BE2C (cell line): ENCODE measurements at regions not wholly inside any gene's neighbourhood (a gene's known extent, or its start where the extent isn't known, plus 50 kb on each side); places are given as distances from the start of the nearest gene placed in this dataset.

Source experiments
- DNase-seq: peaks from one replicate; pipeline ENCODE4 v3.0.0-alpha.2; 2020
- H3K27me3 ChIP-seq: fragments of 250-450 bp; sonication (Bioruptor Pico); 2 replicates; pipeline ENCODE4 v1.5.1; 2020; ENCODE audit warnings: mild to moderate bottlenecking
- H3K36me3 ChIP-seq: fragments of 250-450 bp; sonication (Bioruptor Pico); 2 replicates; pipeline ENCODE4 v1.5.1; 2020; ENCODE audit warnings: mild to moderate bottlenecking
- H3K4me1 ChIP-seq: fragments of 250-450 bp; sonication (Bioruptor Pico); 2 replicates; pipeline ENCODE4 v1.5.1; 2020
- H3K4me3 ChIP-seq: 2 replicates; pipeline ENCODE4 v1.5.1; 2011; ENCODE audit warnings: low read depth, low read length
- H3K9me3 ChIP-seq: fragments of 250-450 bp; sonication (Bioruptor Pico); 2 replicates; pipeline ENCODE4 v1.5.1; 2020
- CTCF ChIP-seq: IDR thresholded peaks from 2 replicates; pipeline ENCODE4 v1.5.1; 2012; ENCODE audit warnings: mild to moderate bottlenecking, low read depth, low read length

GRCh38 chr13:99027661-99028425 lies 50.0 kb upstream of the DOCK9 start:
- H3K4me3 ChIP-seq = no peak overlapping the region
- TF ChIP-seq CTCF = no peak
- no peaks in the 10 kb centered on the region for H3K9me3 ChIP-seq
- H3K4me1 ChIP-seq = no peaks in the 10 kb centered on the region
- DNase-seq = no peak
- peaks cover 6% of the 10 kb centered on the region for H3K27me3 ChIP-seq
- no peaks in the 10 kb centered on the region for H3K36me3 ChIP-seq

GRCh38 chr13:99028890-99029289 lies 51.0 kb upstream of the DOCK9 start:
- Histone ChIP-seq H3K9me3 (no peaks in the 10 kb centered on the region), H3K4me3 (no peak overlapping the region), H3K36me3 (no peaks in the 10 kb centered on the region), H3K27me3 (peaks cover 6% of the 10 kb centered on the region), H3K4me1 (no peaks in the 10 kb centered on the region)
- peak; percentile 78 for TF ChIP-seq CTCF
- DNase-seq = peak; percentile 45

GRCh38 chr13:99029576-99029975 lies 51.7 kb upstream of the DOCK9 start:
- Histone ChIP-seq H3K4me1 (no peaks in the 10 kb centered on the region), H3K27me3 (peaks cover 6% of the 10 kb centered on the region), H3K4me3 (no peak overlapping the region), H3K9me3 (no peaks in the 10 kb centered on the region), H3K36me3 (no peaks in the 10 kb centered on the region)
- DNase-seq = no peak
- TF ChIP-seq CTCF = no peak

- no peak for DNase-seq
- no peaks in the 10 kb centered on the region for H3K4me1 ChIP-seq
- H3K36me3 ChIP-seq = no peaks in the 10 kb centered on the region
- H3K4me3 ChIP-seq = no peak overlapping the region
- TF ChIP-seq CTCF = no peak
- H3K9me3 ChIP-seq = no peaks in the 10 kb centered on the region
- peaks cover 4% of the 10 kb centered on the region for H3K27me3 ChIP-seq
Observed at GRCh38 chr13:99030326-99030725, 52.5 kb upstream of the DOCK9 start.

- TF ChIP-seq CTCF = no peak
- no peaks in the 10 kb centered on the region; the same call in 1 of the 2 replicates for H3K27me3 ChIP-seq
- no peaks in the 10 kb centered on the region for H3K4me1 ChIP-seq
- no peaks in the 10 kb centered on the region for H3K36me3 ChIP-seq
- no peaks in the 10 kb centered on the region for H3K9me3 ChIP-seq
- H3K4me3 ChIP-seq = no peak overlapping the region
- DNase-seq = no peak
Observed at GRCh38 chr13:99031832-99032231, 54.0 kb upstream of the DOCK9 start.

- no peak for DNase-seq
- H3K36me3 ChIP-seq = no peaks in the 10 kb centered on the region
- H3K4me3 ChIP-seq = no peak overlapping the region
- peak; percentile 46 for TF ChIP-seq CTCF
- no peaks in the 10 kb centered on the region for H3K4me1 ChIP-seq
- H3K27me3 ChIP-seq = no peaks in the 10 kb centered on the region; the same call in none of the 2 replicates
- H3K9me3 ChIP-seq = no peaks in the 10 kb centered on the region
Observed at GRCh38 chr13:99033814-99034213, 56.0 kb upstream of the DOCK9 start.
